A549 (cell line): ENCODE measurements at regions not wholly inside any gene's neighbourhood (a gene's known extent, or its start where the extent isn't known, plus 50 kb on each side); places are given as distances from the start of the nearest gene placed in this dataset.

Experiments used
- ATAC-seq, 2 experiments: fragments of 200-7000 bp in 1 of 2; fragments of >200 bp in 1 of 2; cut with Nextera tagmentation in 1 of 2; cut with Tn5 transposase in 1 of 2; 3 replicates each; pipeline versions ENCODE4 v1.8.0 to v1.9.1; 2018 to 2020; ENCODE audit warnings: mild to moderate bottlenecking in 1 of 2, moderate library complexity in 1 of 2
- CTCF ChIA-PET: fragments of 300-600 bp; sonication (Branson Sonifier 250); formaldehyde crosslinking; extraction: SDS; loops from one replicate; lab custom pipeline; 2021; ENCODE audit warnings: antibody characterized with exemption, inconsistent platforms; lab: Yijun Ruan, JAX
- POLR2A ChIA-PET: fragments of 350-600 bp; formaldehyde crosslinking; extraction: SDS; loops from one replicate; lab custom pipeline; 2021; ENCODE audit warnings: antibody characterized with exemption, inconsistent platforms; lab: Yijun Ruan, JAX
- DNase-seq, 2 experiments: peaks; one replicate each; pipeline versions ENCODE4 v3.0.0 to v3.0.0-alpha.2; 2011 to 2016; ENCODE audit warnings: low read depth in 1 of 2, low spot score in 1 of 2
- FAIRE-seq: peaks from 2 replicates; lab custom pipeline; 2011; peaks lifted over from hg19 to GRCh38; lab: Jason Lieb, UNC
- H3K27ac ChIP-seq, 2 experiments: fragments of >200 bp; sonication (Bioruptor Twin); formaldehyde crosslinking; 3 replicates each; pipeline ENCODE4 v1.5.1; 2016 to 2017
- H3K4me1 ChIP-seq: fragments of >200 bp; sonication (Bioruptor Twin); formaldehyde crosslinking; 3 replicates; pipeline ENCODE4 v1.6.1; 2016
- H3K4me2 ChIP-seq: fragments of >200 bp; sonication (Bioruptor Twin); formaldehyde crosslinking; 3 replicates; pipeline ENCODE4 v1.6.1; 2016
- H3K4me3 ChIP-seq: fragments of >200 bp; sonication (Bioruptor Twin); formaldehyde crosslinking; 3 replicates; pipeline ENCODE4 v1.5.1; 2016
- H3K9me3 ChIP-seq: fragments of >200 bp; sonication (Bioruptor Twin); formaldehyde crosslinking; 3 replicates; pipeline ENCODE4 v1.6.1; 2016
- ATOH8 ChIP-seq: fragments of 250-450 bp; sonication (Bioruptor Pico); IDR thresholded peaks from 2 replicates; pipeline ENCODE4 v1.5.0; 2020; ENCODE audit warnings: low read depth, mild to moderate bottlenecking, moderate library complexity
- BHLHE40 ChIP-seq: IDR thresholded peaks from 2 replicates; pipeline ENCODE4 v1.6.1; 2012; ENCODE audit warnings: low read depth, low read length, inconsistent platforms
- CBX2 ChIP-seq: fragments of 200-600 bp; sonication (generic); IDR thresholded peaks from 2 replicates; pipeline ENCODE4 v1.6.1; 2016; ENCODE audit warnings: low read depth, mild to moderate bottlenecking, borderline replicate concordance
- CBX8 ChIP-seq: fragments of 200-600 bp; sonication (generic); IDR thresholded peaks from 2 replicates; pipeline ENCODE4 v1.6.1; 2016
- CTCF ChIP-seq: fragments of >200 bp; sonication (Bioruptor Twin); formaldehyde crosslinking; IDR thresholded peaks from 3 replicates; pipeline ENCODE4 v1.5.1; 2016
- E2F6 ChIP-seq: IDR thresholded peaks from 2 replicates; pipeline ENCODE4 v1.6.1; 2012; ENCODE audit warnings: low read depth, borderline replicate concordance
- EHMT2 ChIP-seq: fragments of 200-600 bp; sonication (generic); IDR thresholded peaks from 2 replicates; pipeline ENCODE4 v1.6.1; 2016; ENCODE audit warnings: antibody characterized with exemption, low read depth, mild to moderate bottlenecking, moderate library complexity
- ELK1 ChIP-seq: fragments of 150-350 bp; IDR thresholded peaks from 2 replicates; pipeline ENCODE4 v1.6.1; 2014; ENCODE audit warnings: low read depth, mild to moderate bottlenecking, low read length
- EP300 ChIP-seq, 2 experiments: fragments of >200 bp; sonication (Bioruptor Twin); formaldehyde crosslinking; IDR thresholded peaks; 2 replicates in 1 of 2; 3 replicates in 1 of 2; pipeline ENCODE4 v1.6.1; 2016 to 2017
- FOSB ChIP-seq: fragments of 250-450 bp; sonication (Bioruptor Pico); IDR thresholded peaks from 2 replicates; pipeline ENCODE4 v1.5.0; 2020; ENCODE audit warnings: mild to moderate bottlenecking, moderate library complexity
- FOSL2 ChIP-seq, 2 experiments: fragments of 450-650 bp in 1 of 2; fragments of >200 bp in 1 of 2; sonication (Bioruptor Twin) in 1 of 2; formaldehyde crosslinking; IDR thresholded peaks; 2 replicates each; pipeline versions ENCODE4 v1.5.0 to v1.6.1; 2016 to 2020; ENCODE audit warnings: mild to moderate bottlenecking in 1 of 2, moderate library complexity in 1 of 2
- FOXS1 ChIP-seq: fragments of 250-450 bp; sonication (Bioruptor Pico); IDR thresholded peaks from 2 replicates; pipeline ENCODE4 v1.5.0; 2020; ENCODE audit warnings: mild to moderate bottlenecking, moderate library complexity
- HES2 ChIP-seq: fragments of >200 bp; sonication (Bioruptor Twin); formaldehyde crosslinking; IDR thresholded peaks from 2 replicates; pipeline ENCODE4 v1.6.1; 2016
- JUNB ChIP-seq: fragments of >200 bp; sonication (Bioruptor Twin); formaldehyde crosslinking; IDR thresholded peaks from 2 replicates; pipeline ENCODE4 v1.6.1; 2016
- NFE2L2 ChIP-seq: fragments of 150-350 bp; conservative IDR thresholded peaks from 2 replicates; pipeline ENCODE4 v1.6.1; 2014; ENCODE audit warnings: low read length
- PBX3 ChIP-seq: IDR thresholded peaks from 2 replicates; pipeline ENCODE4 v1.6.1; 2012
- POLR2AphosphoS2 ChIP-seq: conservative IDR thresholded peaks from 2 replicates; pipeline ENCODE4 v1.6.1; 2012; ENCODE audit warnings: low read length, improper control_type of control experiment, inconsistent platforms
- RAD21 ChIP-seq, 2 experiments: fragments of >200 bp in 1 of 2; sonication (Bioruptor Twin) in 1 of 2; formaldehyde crosslinking in 1 of 2; IDR thresholded peaks in 1 of 2; conservative IDR thresholded peaks in 1 of 2; 2 replicates in 1 of 2; 3 replicates in 1 of 2; pipeline ENCODE4 v1.6.1; 2012 to 2018; ENCODE audit warnings: inconsistent platforms in 1 of 2
- RCOR1 ChIP-seq: fragments of 150-350 bp; IDR thresholded peaks from 2 replicates; pipeline ENCODE4 v1.6.1; 2014; ENCODE audit warnings: antibody characterized with exemption, low read length, low read depth
- RFX5 ChIP-seq: fragments of 450-650 bp; IDR thresholded peaks from 2 replicates; pipeline ENCODE4 v1.7.1; 2014; ENCODE audit warnings: antibody characterized with exemption, mild to moderate bottlenecking, moderate library complexity
- SMC3 ChIP-seq: fragments of >200 bp; sonication (Bioruptor Twin); formaldehyde crosslinking; IDR thresholded peaks from 3 replicates; pipeline ENCODE4 v1.6.1; 2018; ENCODE audit warnings: inconsistent platforms
- USF2 ChIP-seq: fragments of 450-650 bp; IDR thresholded peaks from 2 replicates; pipeline ENCODE4 v1.6.1; 2014; ENCODE audit warnings: antibody characterized with exemption
- ZC3H11A ChIP-seq: fragments of 450-650 bp; IDR thresholded peaks from 2 replicates; pipeline ENCODE4 v1.6.1; 2014; ENCODE audit warnings: antibody characterized with exemption, mild to moderate bottlenecking
- ZFP36 ChIP-seq: fragments of 450-650 bp; IDR thresholded peaks from 2 replicates; pipeline ENCODE4 v1.6.1; 2014; ENCODE audit warnings: borderline replicate concordance; ENCODE audit not compliant: partially characterized antibody
- ZSCAN20 ChIP-seq: fragments of 250-450 bp; sonication (Bioruptor Pico); IDR thresholded peaks from 2 replicates; pipeline ENCODE4 v1.8.0; 2022; ENCODE audit warnings: mild to moderate bottlenecking, moderate library complexity
- WGBS: methylation state at CpG from one replicate; pipeline ENCODE4 v1.1.6; 2017; ENCODE audit errors: missing lambda C conversion rate; 5-methylcytosine and 5-hydroxymethylcytosine counted together

GRCh38 chr6:165852676-165853075 is 189.6 kb upstream of the PDE10A start:
- H3K27ac ChIP-seq, result no peak overlapping the region
- ChIA-PET CTCF (interaction anchor here (4.4 kb wide), 1 partner anchor 413 kb away, joined by 12 read pairs; no protein-coding TSS in a partner anchor), POLR2A (no interaction called here)
- TF ChIP-seq ZFP36, result no peak
- TF ChIP-seq EHMT2, result no peak
- no peak for TF ChIP-seq NFE2L2
- no peak for TF ChIP-seq JUNB
- no peak for TF ChIP-seq ZC3H11A
- TF ChIP-seq FOSL2 (IDR thresholded peaks at IDR 0.05), result no peak
- TF ChIP-seq FOSL2 (CRISPR knock-in tag; IDR thresholded peaks at IDR 0.05), result no peak
- no peak for TF ChIP-seq BHLHE40
- no peak for TF ChIP-seq RFX5
- TF ChIP-seq CBX2, result no peak
- no peak for TF ChIP-seq POLR2AphosphoS2
- TF ChIP-seq ZSCAN20 (CRISPR knock-in tag), result no peak
- no peak for TF ChIP-seq FOXS1
- no peak for TF ChIP-seq FOSB (CRISPR knock-in tag)
- TF ChIP-seq USF2, result no peak
- TF ChIP-seq RCOR1, result no peak
- TF ChIP-seq ELK1, result no peak
- no peak for TF ChIP-seq ATOH8 (CRISPR knock-in tag)
- no peak for TF ChIP-seq E2F6
- ATAC-seq, result no peak
- H3K4me2 ChIP-seq, result no peak overlapping the region
- H3K4me1 ChIP-seq, result peaks cover 20% of the 10 kb centered on the region; the same call in 2 of the 3 replicates
- 78% methylated on average over 10 of the region's 10 CpGs for WGBS
- FAIRE-seq, result no peak
- no peaks in the 10 kb centered on the region for H3K9me3 ChIP-seq
- no peak overlapping the region for H3K4me3 ChIP-seq
- DNase-seq, result no peak

- WGBS, result 23% methylated on average over 9 of the region's 9 CpGs
- FAIRE-seq (no peak), DNase-seq (peak; percentile 53 to 59), ATAC-seq (peak in 1 of 2 experiments; percentile 72; a peak in 4 of 6 replicates)
- no peak overlapping the region for H3K27ac ChIP-seq
- TF ChIP-seq HES2, result no peak
- no peak for TF ChIP-seq EP300 (IDR thresholded peaks at IDR 0.05)
- TF ChIP-seq CBX8, result no peak
- TF ChIP-seq RAD21 (conservative IDR thresholded peaks at IDR 0.05 in 1 of 2, IDR thresholded peaks at IDR 0.05 in 1 of 2), result peak; percentile 64 to 75; a peak in 4 of 5 replicates
- TF ChIP-seq PBX3, result no peak
- TF ChIP-seq CTCF, result peak; percentile 78
- peak; percentile 60 for TF ChIP-seq SMC3
- H3K4me2 ChIP-seq, result no peak overlapping the region; the same call in 2 of the 3 replicates
- ChIA-PET POLR2A (no interaction called here), CTCF (interaction anchor here (0.8 to 4.4 kb wide), 12 partner anchors 8 to 458 kb away, joined by 3 to 12 read pairs (median 4); partner anchors contain the start of gene PRR18)
- peaks cover 22% of the 10 kb centered on the region for H3K4me1 ChIP-seq
- no peaks in the 10 kb centered on the region for H3K9me3 ChIP-seq
- H3K4me3 ChIP-seq, result no peak overlapping the region
Observed at GRCh38 chr6:165850434-165851019, 187.5 kb upstream of the PDE10A start.
